Gastrocnemius medialis (tissue), 4 donors: ENCODE measurements at regions not wholly inside any gene's neighbourhood (a gene's known extent, or its start where the extent isn't known, plus 50 kb on each side); places are given as distances from the start of the nearest gene placed in this dataset.

ENCODE experiments used
- ATAC-seq, 2 donors: fragments of 150-250 bp; one replicate each; pipeline ENCODE4 v1.9.1; 2016
- DNase-seq, 2 donors: peaks; one replicate each; pipeline ENCODE4 v3.0.0-alpha.2; 2019
- H3K27ac ChIP-seq, 4 donors: fragments of 200-600 bp; sonication (generic); 1 replicate in 1 of 4; 2 replicates in 3 of 4; pipeline ENCODE4 v1.5.1; 2016 to 2018; ENCODE audit warnings: mild to moderate bottlenecking in 2 of 4, moderate library complexity in 1 of 4
- H3K27me3 ChIP-seq, 3 donors: fragments of 200-600 bp; sonication (generic) in 2 of 3; 1 replicate in 1 of 3; 2 replicates in 2 of 3; pipeline versions ENCODE4 v1.5.1 to v1.6.0; 2016 to 2019; ENCODE audit warnings: mild to moderate bottlenecking in 1 of 3, moderate library complexity in 1 of 3
- H3K36me3 ChIP-seq, 2 donors: fragments of 200-600 bp; sonication (generic) in 1 of 2; one replicate each; pipeline ENCODE4 v1.5.1; 2017 to 2018
- H3K4me1 ChIP-seq, 2 donors: fragments of 200-600 bp; sonication (generic) in 1 of 2; one replicate each; pipeline ENCODE4 v1.5.1; 2016 to 2017; ENCODE audit warnings: mild to moderate bottlenecking in 2 of 2
- H3K4me3 ChIP-seq, 4 donors: fragments of 200-600 bp; sonication (generic) in 3 of 4; 1 replicate in 1 of 4; 2 replicates in 3 of 4; pipeline ENCODE4 v1.5.1; 2016 to 2019; ENCODE audit warnings: mild to moderate bottlenecking in 2 of 4
- H3K9me3 ChIP-seq, 3 donors: fragments of 200-600 bp; sonication (generic) in 2 of 3; 1 replicate in 1 of 3; 2 replicates in 2 of 3; pipeline ENCODE4 v1.5.1; 2016 to 2019
- POLR2A ChIP-seq, 2 donors: fragments of 450-650 bp; IDR thresholded peaks; one replicate each; pipeline ENCODE4 v1.6.1; 2017; ENCODE audit warnings: antibody characterized with exemption in 2 of 2, mild to moderate bottlenecking in 2 of 2, moderate library complexity in 2 of 2
- in situ Hi-C, 4 donors: fragments of 200-750 bp; cut with MboI; loops; one replicate each; pipeline versions ENCODE4 v1.15.0 to v1.8.0; 2017; ENCODE audit warnings: low sequenced_read_pairs in 4 of 4
- intact Hi-C: fragments of 100-400 bp; cut with DNase I; formaldehyde crosslinking; loops from one replicate; pipeline ENCODE4 v1.15.1; 2023; ENCODE audit warnings: low total_unique reads
- TF ChIP-seq, protein P1 (sequence below), 5 experiments: fragments of 450-650 bp in 3 of 5; fragments of 200-600 bp in 2 of 5; sonication (generic) in 2 of 5; IDR thresholded peaks in 4 of 5; conservative IDR thresholded peaks in 1 of 5; 1 replicate in 4 of 5; 2 replicates in 1 of 5; pipeline ENCODE4 v1.5.1; 2016 to 2019; ENCODE audit warnings: antibody characterized with exemption in 5 of 5, mild to moderate bottlenecking in 3 of 5, moderate library complexity in 3 of 5

GRCh38 chr9:108668191-108668937 lies 187.4 kb downstream of the ACTL7B start:
- TF ChIP-seq, protein P1, sequence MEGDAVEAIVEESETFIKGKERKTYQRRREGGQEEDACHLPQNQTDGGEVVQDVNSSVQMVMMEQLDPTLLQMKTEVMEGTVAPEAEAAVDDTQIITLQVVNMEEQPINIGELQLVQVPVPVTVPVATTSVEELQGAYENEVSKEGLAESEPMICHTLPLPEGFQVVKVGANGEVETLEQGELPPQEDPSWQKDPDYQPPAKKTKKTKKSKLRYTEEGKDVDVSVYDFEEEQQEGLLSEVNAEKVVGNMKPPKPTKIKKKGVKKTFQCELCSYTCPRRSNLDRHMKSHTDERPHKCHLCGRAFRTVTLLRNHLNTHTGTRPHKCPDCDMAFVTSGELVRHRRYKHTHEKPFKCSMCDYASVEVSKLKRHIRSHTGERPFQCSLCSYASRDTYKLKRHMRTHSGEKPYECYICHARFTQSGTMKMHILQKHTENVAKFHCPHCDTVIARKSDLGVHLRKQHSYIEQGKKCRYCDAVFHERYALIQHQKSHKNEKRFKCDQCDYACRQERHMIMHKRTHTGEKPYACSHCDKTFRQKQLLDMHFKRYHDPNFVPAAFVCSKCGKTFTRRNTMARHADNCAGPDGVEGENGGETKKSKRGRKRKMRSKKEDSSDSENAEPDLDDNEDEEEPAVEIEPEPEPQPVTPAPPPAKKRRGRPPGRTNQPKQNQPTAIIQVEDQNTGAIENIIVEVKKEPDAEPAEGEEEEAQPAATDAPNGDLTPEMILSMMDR (IDR thresholded peaks at IDR 0.05 in 4 of 5, conservative IDR thresholded peaks at IDR 0.05 in 1 of 5), result no peak
- Histone ChIP-seq H3K4me3 (no peak overlapping the region), H3K36me3 (no peaks in the 10 kb centered on the region), H3K4me1 (no peaks in the 10 kb centered on the region), H3K27me3 (no peaks in the 10 kb centered on the region), H3K27ac (no peak overlapping the region), H3K9me3 (no peaks in the 10 kb centered on the region)
- in situ Hi-C loops, result no loop called here
- no peak for ATAC-seq
- no peak for DNase-seq
- intact Hi-C loops, result no loop called here

DNA sequence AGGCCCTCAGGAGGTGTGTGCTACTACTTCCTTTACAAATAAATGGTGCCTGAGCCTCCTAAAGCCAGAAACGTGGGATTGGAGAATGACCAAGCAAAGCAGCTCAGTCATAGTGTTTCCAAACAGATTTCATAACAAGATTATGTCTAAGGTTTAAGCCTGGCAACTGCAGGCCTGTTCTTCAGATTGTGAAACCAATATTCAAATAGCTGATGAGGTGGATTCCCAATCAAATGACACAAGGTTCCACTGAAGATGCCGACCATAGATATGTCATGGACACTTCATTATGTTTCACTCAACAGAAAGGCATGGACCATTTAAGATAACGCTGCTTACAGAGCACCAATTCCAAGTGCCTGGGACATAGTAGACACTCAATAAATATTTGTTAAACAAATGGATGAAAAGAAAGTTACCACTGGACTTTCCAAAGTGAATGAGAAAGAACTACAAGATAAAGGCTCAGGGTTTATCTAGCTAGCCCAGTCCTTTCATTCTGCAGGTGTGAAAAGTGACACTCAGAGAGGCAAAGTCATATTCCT lies 189.5 kb downstream of the ACTL7B start:
- no peaks in the 10 kb centered on the region for H3K9me3 ChIP-seq
- no peak overlapping the region for H3K4me3 ChIP-seq
- no peak overlapping the region for H3K27ac ChIP-seq
- H3K27me3 ChIP-seq, result no peaks in the 10 kb centered on the region
- no peak for TF ChIP-seq POLR2A (IDR thresholded peaks at IDR 0.05)
- TF ChIP-seq, protein P1 (IDR thresholded peaks at IDR 0.05 in 4 of 5, conservative IDR thresholded peaks at IDR 0.05 in 1 of 5), result no peak
- no peaks in the 10 kb centered on the region for H3K4me1 ChIP-seq
- intact Hi-C loops, result no loop called here
- no peaks in the 10 kb centered on the region for H3K36me3 ChIP-seq
- no peak for ATAC-seq
- in situ Hi-C loops, result no loop called here
- DNase-seq, result no peak

- intact Hi-C loops (no loop called here), in situ Hi-C loops (no loop called here)
- DNase-seq, result no peak
- TF ChIP-seq, protein P1 (IDR thresholded peaks at IDR 0.05 in 4 of 5, conservative IDR thresholded peaks at IDR 0.05 in 1 of 5), result no peak
- no peak for TF ChIP-seq POLR2A (IDR thresholded peaks at IDR 0.05)
- Histone ChIP-seq H3K27me3 (no peaks in the 10 kb centered on the region), H3K9me3 (no peaks in the 10 kb centered on the region), H3K36me3 (no peaks in the 10 kb centered on the region), H3K4me3 (no peak overlapping the region), H3K4me1 (no peaks in the 10 kb centered on the region), H3K27ac (no peak overlapping the region)
- no peak for ATAC-seq
Measured at GRCh38 chr9:108665521-108666239, 190.1 kb downstream of the ACTL7B start.

DNA sequence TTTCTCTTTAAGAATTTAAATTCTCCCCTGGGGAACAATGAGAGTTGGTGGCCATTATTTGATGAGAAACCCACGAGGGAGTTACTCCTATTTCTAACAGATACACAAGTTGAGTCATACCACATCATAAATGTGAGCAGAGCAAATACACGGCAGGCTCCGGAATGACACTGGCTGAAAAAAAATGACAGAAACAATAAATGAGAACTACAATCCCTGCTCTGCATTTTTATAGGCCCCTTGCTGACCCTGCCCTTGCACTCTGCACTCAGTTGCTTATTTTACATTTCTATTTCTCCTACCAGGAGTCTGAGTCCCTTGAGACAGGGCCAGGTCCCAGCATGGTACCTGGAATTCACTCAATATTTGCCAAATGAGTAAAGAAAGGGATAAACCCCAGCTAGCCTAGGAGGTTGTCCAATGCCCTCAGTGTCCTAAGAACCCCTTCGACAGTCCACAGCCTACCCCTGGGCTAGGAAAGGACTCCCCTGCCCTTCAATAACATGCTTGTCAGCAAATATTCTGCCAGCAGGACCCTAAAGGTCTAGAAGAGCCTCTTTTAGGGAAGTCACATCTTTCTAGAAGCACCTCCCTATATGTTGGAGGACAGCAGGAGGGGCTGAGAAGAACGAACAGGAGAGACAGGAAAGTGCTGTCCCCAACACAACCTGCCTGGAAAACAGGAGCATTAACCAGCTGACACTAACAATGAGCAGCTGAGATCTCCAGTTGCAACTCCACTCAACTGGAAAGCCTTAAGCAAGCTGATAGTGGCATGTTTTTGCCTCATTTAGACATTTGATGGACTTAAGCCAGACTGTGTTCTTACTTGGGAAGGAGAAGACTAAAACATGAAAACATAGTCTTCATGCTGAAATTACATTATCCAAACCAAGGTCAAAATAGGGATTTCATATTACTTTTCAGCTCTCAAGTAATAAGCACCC lies 191.2 kb downstream of the ACTL7B start:
- H3K4me3 ChIP-seq, result no peak overlapping the region
- H3K4me1 ChIP-seq, result no peaks in the 10 kb centered on the region
- DNase-seq, result no peak
- intact Hi-C loops (no loop called here), in situ Hi-C loops (no loop called here)
- no peak overlapping the region for H3K27ac ChIP-seq
- TF ChIP-seq POLR2A (IDR thresholded peaks at IDR 0.05), result no peak
- TF ChIP-seq, protein P1 (IDR thresholded peaks at IDR 0.05 in 4 of 5, conservative IDR thresholded peaks at IDR 0.05 in 1 of 5), result no peak
- no peaks in the 10 kb centered on the region for H3K36me3 ChIP-seq
- no peaks in the 10 kb centered on the region for H3K9me3 ChIP-seq
- H3K27me3 ChIP-seq, result no peaks in the 10 kb centered on the region
- no peak for ATAC-seq
